HEK293 (cell line): ENCODE measurements at regions not wholly inside any gene's neighbourhood (a gene's known extent, or its start where the extent isn't known, plus 50 kb on each side); places are given as distances from the start of the nearest gene placed in this dataset.

ENCODE experiments used
- CTCF ChIA-PET: fragments of 350-600 bp; formaldehyde crosslinking; extraction: SDS; loops from one replicate; lab custom pipeline; 2021; ENCODE audit warnings: antibody characterized with exemption; lab: Yijun Ruan, JAX
- POLR2A ChIA-PET: fragments of 300-600 bp; formaldehyde crosslinking; extraction: SDS; loops from one replicate; lab custom pipeline; 2020; ENCODE audit warnings: antibody characterized with exemption, inconsistent platforms; lab: Yijun Ruan, JAX
- H3K27ac ChIP-seq: fragments of 200-500 bp; sonication (Bioruptor generic); 2 replicates; pipeline ENCODE4 v1.5.1; 2014; ENCODE audit warnings: low read depth, low read length, control low read depth, inconsistent platforms; ENCODE audit errors: extremely low read depth
- H3K36me3 ChIP-seq, 2 experiments: fragments of 200-500 bp in 1 of 2; sonication (Bioruptor generic) in 1 of 2; 1 replicate in 1 of 2; 2 replicates in 1 of 2; pipeline ENCODE4 v1.5.1; 2014 to 2017; ENCODE audit warnings: inconsistent platforms in 2 of 2, low read length in 2 of 2; ENCODE audit not compliant: control insufficient read depth in 2 of 2, insufficient read depth in 1 of 2
- H3K4me1 ChIP-seq: fragments of 200-500 bp; sonication (Bioruptor generic); 2 replicates; pipeline ENCODE4 v1.5.1; 2014; ENCODE audit warnings: mild to moderate bottlenecking, low read length, inconsistent platforms; ENCODE audit not compliant: control insufficient read depth, insufficient read depth
- H3K4me3 ChIP-seq: 2 replicates; pipeline ENCODE4 v1.5.1; 2011; ENCODE audit warnings: low read depth, mild to moderate bottlenecking, control low read depth, low read length, moderate library complexity
- H3K9me3 ChIP-seq: fragments of 200-500 bp; sonication (Bioruptor generic); 2 replicates; pipeline ENCODE4 v1.5.1; 2014; ENCODE audit warnings: low read depth, low read length, inconsistent platforms; ENCODE audit not compliant: control insufficient read depth, insufficient read depth
- CTCF ChIP-seq: fragments of 450-650 bp; formaldehyde crosslinking; IDR thresholded peaks from 2 replicates; pipeline ENCODE4 v1.5.1; 2016; ENCODE audit warnings: missing biosample characterization, missing genetic modification characterization
- GLI2 ChIP-seq: fragments of 450-650 bp; formaldehyde crosslinking; IDR thresholded peaks from 2 replicates; pipeline ENCODE4; 2017; ENCODE audit warnings: missing biosample characterization, missing genetic modification characterization, low read depth, borderline replicate concordance
- SP2 ChIP-seq: fragments of 450-650 bp; formaldehyde crosslinking; IDR thresholded peaks from 2 replicates; pipeline ENCODE4 v1.5.1; 2016; ENCODE audit warnings: missing biosample characterization, missing genetic modification characterization
- ZBTB10 ChIP-seq: fragments of 450-650 bp; formaldehyde crosslinking; IDR thresholded peaks from 2 replicates; pipeline ENCODE4 v1.5.1; 2016; ENCODE audit warnings: missing biosample characterization, missing genetic modification characterization
- ZNF16 ChIP-seq: fragments of 450-650 bp; formaldehyde crosslinking; IDR thresholded peaks from 2 replicates; pipeline ENCODE4 v1.5.1; 2016; ENCODE audit warnings: low read depth, missing biosample characterization, missing genetic modification characterization
- ZNF311 ChIP-seq: fragments of 450-650 bp; formaldehyde crosslinking; IDR thresholded peaks from 2 replicates; pipeline ENCODE4 v1.5.1; 2017; ENCODE audit warnings: missing biosample characterization, missing genetic modification characterization, borderline replicate concordance
- ZNF433 ChIP-seq: fragments of 450-650 bp; formaldehyde crosslinking; IDR thresholded peaks from 2 replicates; pipeline ENCODE4 v1.5.1; 2016; ENCODE audit warnings: missing biosample characterization, missing genetic modification characterization, low read depth
- ZNF555 ChIP-seq: fragments of 450-650 bp; formaldehyde crosslinking; conservative IDR thresholded peaks from 2 replicates; pipeline ENCODE4 v1.5.1; 2017; ENCODE audit warnings: missing biosample characterization, mild to moderate bottlenecking, missing genetic modification characterization, inconsistent platforms
- ZNF560 ChIP-seq: fragments of 450-650 bp; formaldehyde crosslinking; IDR thresholded peaks from 2 replicates; pipeline ENCODE4 v1.5.1; 2017; ENCODE audit warnings: missing biosample characterization, missing genetic modification characterization, borderline replicate concordance
- ZNF571 ChIP-seq: fragments of 450-650 bp; formaldehyde crosslinking; IDR thresholded peaks from 2 replicates; pipeline ENCODE4 v1.5.0; 2017; ENCODE audit warnings: missing biosample characterization, missing genetic modification characterization
- ZNF658 ChIP-seq: fragments of 450-650 bp; formaldehyde crosslinking; IDR thresholded peaks from 2 replicates; pipeline ENCODE4; 2016; ENCODE audit warnings: missing biosample characterization, missing genetic modification characterization
- ZNF701 ChIP-seq: fragments of 450-650 bp; formaldehyde crosslinking; IDR thresholded peaks from 2 replicates; pipeline ENCODE4 v1.5.1; 2016; ENCODE audit warnings: missing biosample characterization, missing genetic modification characterization
- TF ChIP-seq, protein P1 (sequence below): fragments of 450-650 bp; formaldehyde crosslinking; IDR thresholded peaks from 2 replicates; pipeline ENCODE4 v1.5.1; 2016; ENCODE audit warnings: missing biosample characterization, missing genetic modification characterization
- TF ChIP-seq, protein P2 (sequence below): fragments of 450-650 bp; formaldehyde crosslinking; IDR thresholded peaks from 2 replicates; pipeline ENCODE4 v1.5.1; 2016; ENCODE audit warnings: missing biosample characterization, missing genetic modification characterization
- TF ChIP-seq, protein P3 (sequence below): fragments of 450-650 bp; formaldehyde crosslinking; IDR thresholded peaks from 2 replicates; pipeline ENCODE4 v1.5.1; 2016; ENCODE audit warnings: missing biosample characterization, missing genetic modification characterization

DNA sequence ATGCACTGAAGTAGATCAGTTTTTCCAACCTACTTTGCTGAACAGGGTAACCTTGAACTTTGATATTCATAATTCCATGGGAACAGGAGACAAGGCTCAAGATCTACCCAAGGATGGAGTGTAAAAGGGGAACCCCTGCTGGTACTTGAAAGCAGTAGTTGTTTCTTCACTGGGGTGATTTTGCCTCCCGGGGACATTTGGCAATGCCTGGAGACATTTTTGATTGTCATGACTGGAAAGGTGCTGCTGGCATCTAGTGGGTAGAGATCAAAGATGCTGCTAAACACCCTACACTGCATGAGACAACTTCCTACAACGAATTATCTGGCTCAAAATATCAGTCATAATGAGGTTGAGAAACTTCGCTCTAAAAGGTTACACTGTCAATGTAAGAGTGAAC, 214.8 kb upstream of the CTBP2 start:
- Histone ChIP-seq H3K4me3 (no peak overlapping the region), H3K27ac (no peak overlapping the region), H3K4me1 (no peaks in the 10 kb centered on the region), H3K36me3 (no peaks in the 10 kb centered on the region), H3K9me3 (no peaks in the 10 kb centered on the region; the same call in 1 of the 2 replicates)
- ChIA-PET CTCF (no interaction called here), POLR2A (no interaction called here)
- no peak for TF ChIP-seq ZNF571 (tag by site-specific recombination)
- peak; percentile 25; the same call in 1 of the 2 replicates for TF ChIP-seq CTCF (tag by site-specific recombination)

DNA sequence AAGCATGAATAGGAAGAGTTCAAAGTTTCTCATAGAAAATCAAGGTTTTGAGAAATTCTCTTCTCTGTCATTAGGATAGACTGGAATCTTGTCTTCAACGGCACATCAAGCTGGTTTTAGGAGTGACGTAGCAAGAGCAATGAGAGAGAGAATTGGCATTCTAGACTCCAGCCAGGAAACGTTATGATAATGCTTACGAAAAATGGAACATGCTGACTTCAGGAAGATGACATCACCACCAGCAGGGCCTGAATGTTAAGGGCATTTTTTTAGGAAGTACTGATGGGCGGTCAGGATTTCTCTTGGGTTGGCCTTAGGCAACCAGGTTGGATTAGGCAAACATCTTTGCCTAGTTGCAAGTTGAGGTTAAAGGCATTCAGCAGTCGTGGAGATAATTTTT, 213.2 kb upstream of the CTBP2 start:
- POLR2A ChIA-PET, result no interaction called here
- CTCF ChIA-PET, result interaction anchor here (0.7 kb wide), 1 partner anchor 8 kb away, joined by 3 read pairs; no protein-coding TSS in a partner anchor

More for the DNA sequence above, 213.2 kb upstream of the CTBP2 start:
- Histone ChIP-seq H3K9me3 (no peaks in the 10 kb centered on the region), H3K4me1 (no peaks in the 10 kb centered on the region), H3K27ac (no peak overlapping the region), H3K36me3 (no peaks in the 10 kb centered on the region), H3K4me3 (no peak overlapping the region)
- TF ChIP-seq ZNF560 (tag by site-specific recombination) (no peak), GLI2 (tag by site-specific recombination) (no peak), ZNF311 (no peak), ZNF658 (tag by site-specific recombination) (no peak), ZNF433 (tag by site-specific recombination) (no peak), SP2 (tag by site-specific recombination) (no peak), ZBTB10 (tag by site-specific recombination) (no peak), ZNF701 (tag by site-specific recombination) (no peak), ZNF555 (tag by site-specific recombination) (no peak), ZNF16 (no peak)
- TF ChIP-seq, protein P1, sequence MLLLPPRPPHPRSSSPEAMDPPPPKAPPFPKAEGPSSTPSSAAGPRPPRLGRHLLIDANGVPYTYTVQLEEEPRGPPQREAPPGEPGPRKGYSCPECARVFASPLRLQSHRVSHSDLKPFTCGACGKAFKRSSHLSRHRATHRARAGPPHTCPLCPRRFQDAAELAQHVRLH (tag by site-specific recombination), result no peak
- TF ChIP-seq, protein P2, sequence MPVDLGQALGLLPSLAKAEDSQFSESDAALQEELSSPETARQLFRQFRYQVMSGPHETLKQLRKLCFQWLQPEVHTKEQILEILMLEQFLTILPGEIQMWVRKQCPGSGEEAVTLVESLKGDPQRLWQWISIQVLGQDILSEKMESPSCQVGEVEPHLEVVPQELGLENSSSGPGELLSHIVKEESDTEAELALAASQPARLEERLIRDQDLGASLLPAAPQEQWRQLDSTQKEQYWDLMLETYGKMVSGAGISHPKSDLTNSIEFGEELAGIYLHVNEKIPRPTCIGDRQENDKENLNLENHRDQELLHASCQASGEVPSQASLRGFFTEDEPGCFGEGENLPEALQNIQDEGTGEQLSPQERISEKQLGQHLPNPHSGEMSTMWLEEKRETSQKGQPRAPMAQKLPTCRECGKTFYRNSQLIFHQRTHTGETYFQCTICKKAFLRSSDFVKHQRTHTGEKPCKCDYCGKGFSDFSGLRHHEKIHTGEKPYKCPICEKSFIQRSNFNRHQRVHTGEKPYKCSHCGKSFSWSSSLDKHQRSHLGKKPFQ (tag by site-specific recombination), result no peak
- TF ChIP-seq, protein P3, sequence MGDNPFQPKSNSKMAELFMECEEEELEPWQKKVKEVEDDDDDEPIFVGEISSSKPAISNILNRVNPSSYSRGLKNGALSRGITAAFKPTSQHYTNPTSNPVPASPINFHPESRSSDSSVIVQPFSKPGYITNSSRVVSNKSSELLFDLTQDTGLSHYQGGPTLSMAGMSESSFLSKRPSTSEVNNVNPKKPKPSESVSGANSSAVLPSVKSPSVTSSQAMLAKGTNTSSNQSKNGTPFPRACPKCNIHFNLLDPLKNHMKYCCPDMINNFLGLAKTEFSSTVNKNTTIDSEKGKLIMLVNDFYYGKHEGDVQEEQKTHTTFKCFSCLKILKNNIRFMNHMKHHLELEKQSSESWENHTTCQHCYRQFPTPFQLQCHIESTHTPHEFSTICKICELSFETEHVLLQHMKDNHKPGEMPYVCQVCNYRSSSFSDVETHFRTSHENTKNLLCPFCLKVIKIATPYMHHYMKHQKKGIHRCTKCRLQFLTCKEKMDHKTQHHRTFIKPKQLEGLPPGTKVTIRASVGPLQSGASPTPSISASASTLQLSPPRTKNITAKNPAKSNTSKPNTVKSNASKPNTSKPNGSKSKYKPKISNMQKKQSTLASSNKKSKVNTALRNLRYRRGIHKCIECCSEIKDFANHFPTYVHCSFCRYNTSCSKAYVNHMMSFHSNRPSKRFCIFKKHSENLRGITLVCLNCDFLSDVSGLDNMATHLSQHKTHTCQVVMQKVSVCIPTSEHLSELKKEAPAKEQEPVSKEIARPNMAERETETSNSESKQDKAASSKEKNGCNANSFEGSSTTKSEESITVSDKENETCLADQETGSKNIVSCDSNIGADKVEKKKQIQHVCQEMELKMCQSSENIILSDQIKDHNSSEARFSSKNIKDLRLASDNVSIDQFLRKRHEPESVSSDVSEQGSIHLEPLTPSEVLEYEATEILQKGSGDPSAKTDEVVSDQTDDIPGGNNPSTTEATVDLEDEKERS, result no peak
